Left lung (tissue), 4 donors: ENCODE measurements at regions not wholly inside any gene's neighbourhood (a gene's known extent, or its start where the extent isn't known, plus 50 kb on each side); places are given as distances from the start of the nearest gene placed in this dataset.

ENCODE experiments used
- ATAC-seq: fragments of 200-7000 bp; cut with Tn5 transposase; one replicate; pipeline ENCODE4 v1.9.1; 2020; ENCODE audit warnings: moderate library complexity
- DNase-seq, 4 donors: peaks; one replicate each; pipeline ENCODE4 v3.0.0-alpha.2; 2013 to 2020
- H3K27ac ChIP-seq, 2 donors: fragments of 200-600 bp; sonication (generic) in 1 of 2; one replicate each; pipeline versions ENCODE4 v1.5.0 to v1.8.0; 2020 to 2021
- H3K27me3 ChIP-seq, 2 donors: fragments of 200-600 bp; sonication (generic) in 1 of 2; one replicate each; pipeline versions ENCODE4 v1.5.0 to v1.8.0; 2020 to 2021
- H3K36me3 ChIP-seq, 2 donors: fragments of 200-600 bp; sonication (generic) in 1 of 2; one replicate each; pipeline versions ENCODE4 v1.5.0 to v1.8.0; 2020 to 2021
- H3K4me1 ChIP-seq, 2 donors: fragments of 200-600 bp; one replicate each; pipeline ENCODE4 v1.8.0; 2021
- H3K4me3 ChIP-seq, 2 donors: fragments of 200-600 bp; sonication (generic) in 1 of 2; one replicate each; pipeline versions ENCODE4 v1.5.0 to v1.8.0; 2020 to 2021; ENCODE audit warnings: mild to moderate bottlenecking in 1 of 2
- H3K9me3 ChIP-seq, 2 donors: fragments of 200-600 bp; sonication (generic) in 1 of 2; one replicate each; pipeline versions ENCODE4 v1.5.0 to v1.8.0; 2020 to 2021
- intact Hi-C, 2 donors: fragments of 100-400 bp; cut with DNase I; formaldehyde crosslinking; loops; one replicate each; pipeline versions ENCODE4 v1.11.2 to v1.14.2; 2022
- TF ChIP-seq, protein P1 (sequence below), 2 donors: fragments of 200-600 bp; sonication (generic) in 1 of 2; IDR thresholded peaks; one replicate each; pipeline versions ENCODE4 v1.5.0 to v1.8.0; 2021; ENCODE audit warnings: antibody characterized with exemption in 2 of 2
- donor health status: DM: no; HTN: yes; CAD: no.
- donor health status: DM: no; HTN: no; CAD: no.

DNA sequence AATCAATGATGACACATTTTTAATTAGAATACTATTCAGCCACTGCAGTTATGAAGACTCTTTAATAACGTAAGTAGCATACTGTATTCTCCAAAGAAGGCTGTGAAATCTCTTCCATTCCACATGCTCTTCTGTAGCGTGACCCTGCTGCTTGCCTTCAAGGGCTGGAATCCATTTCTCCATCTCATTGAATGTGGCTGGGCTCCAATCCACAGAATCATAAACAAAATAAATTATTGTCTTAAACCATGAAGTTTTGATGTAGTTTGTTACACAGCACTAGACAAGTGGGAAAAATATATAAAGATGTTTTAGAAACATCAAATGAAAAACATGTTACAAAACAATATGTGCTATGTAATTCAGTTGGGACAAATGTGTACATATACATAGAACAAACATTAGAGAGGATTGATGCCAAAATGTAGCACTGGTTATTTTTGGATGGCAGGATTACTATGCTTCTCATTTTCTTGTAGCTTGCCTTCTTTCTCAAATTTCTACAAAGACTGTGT lies 410.8 kb upstream of the PODXL start:
- no peak overlapping the region for H3K4me3 ChIP-seq
- H3K27me3 ChIP-seq: no peaks in the 10 kb centered on the region
- no peaks in the 10 kb centered on the region for H3K36me3 ChIP-seq
- no peak overlapping the region for H3K27ac ChIP-seq
- TF ChIP-seq, protein P1, sequence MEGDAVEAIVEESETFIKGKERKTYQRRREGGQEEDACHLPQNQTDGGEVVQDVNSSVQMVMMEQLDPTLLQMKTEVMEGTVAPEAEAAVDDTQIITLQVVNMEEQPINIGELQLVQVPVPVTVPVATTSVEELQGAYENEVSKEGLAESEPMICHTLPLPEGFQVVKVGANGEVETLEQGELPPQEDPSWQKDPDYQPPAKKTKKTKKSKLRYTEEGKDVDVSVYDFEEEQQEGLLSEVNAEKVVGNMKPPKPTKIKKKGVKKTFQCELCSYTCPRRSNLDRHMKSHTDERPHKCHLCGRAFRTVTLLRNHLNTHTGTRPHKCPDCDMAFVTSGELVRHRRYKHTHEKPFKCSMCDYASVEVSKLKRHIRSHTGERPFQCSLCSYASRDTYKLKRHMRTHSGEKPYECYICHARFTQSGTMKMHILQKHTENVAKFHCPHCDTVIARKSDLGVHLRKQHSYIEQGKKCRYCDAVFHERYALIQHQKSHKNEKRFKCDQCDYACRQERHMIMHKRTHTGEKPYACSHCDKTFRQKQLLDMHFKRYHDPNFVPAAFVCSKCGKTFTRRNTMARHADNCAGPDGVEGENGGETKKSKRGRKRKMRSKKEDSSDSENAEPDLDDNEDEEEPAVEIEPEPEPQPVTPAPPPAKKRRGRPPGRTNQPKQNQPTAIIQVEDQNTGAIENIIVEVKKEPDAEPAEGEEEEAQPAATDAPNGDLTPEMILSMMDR (IDR thresholded peaks at IDR 0.05): no peak
- ATAC-seq (no peak), DNase-seq (no peak)
- intact Hi-C loops: no loop called here
- no peaks in the 10 kb centered on the region for H3K4me1 ChIP-seq
- no peaks in the 10 kb centered on the region for H3K9me3 ChIP-seq

DNA sequence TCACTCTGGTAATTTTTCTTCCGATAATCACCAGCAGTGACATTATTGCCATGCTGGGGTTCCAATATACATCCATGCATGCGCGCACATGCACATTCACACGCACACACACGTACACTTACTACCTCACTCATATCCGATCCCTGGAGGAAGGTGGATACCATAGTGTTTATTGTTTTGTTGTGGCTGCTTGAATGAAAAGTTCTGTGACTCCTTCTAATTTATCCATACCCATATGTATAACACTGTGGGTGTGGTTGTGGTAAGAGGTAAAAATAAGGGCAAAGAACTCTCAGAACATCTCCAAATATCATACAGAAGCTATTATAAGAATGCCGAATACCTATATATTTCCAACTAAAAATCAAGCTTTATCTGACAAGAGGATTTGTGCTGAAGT lies 407.8 kb upstream of the PODXL start:
- Histone ChIP-seq H3K27me3 (no peaks in the 10 kb centered on the region), H3K4me3 (no peak overlapping the region), H3K27ac (no peak overlapping the region), H3K36me3 (no peaks in the 10 kb centered on the region), H3K4me1 (no peaks in the 10 kb centered on the region), H3K9me3 (no peaks in the 10 kb centered on the region)
- intact Hi-C loops: no loop called here
- no peak for ATAC-seq
- TF ChIP-seq, protein P1 (IDR thresholded peaks at IDR 0.05): no peak
- no peak for DNase-seq

DNA sequence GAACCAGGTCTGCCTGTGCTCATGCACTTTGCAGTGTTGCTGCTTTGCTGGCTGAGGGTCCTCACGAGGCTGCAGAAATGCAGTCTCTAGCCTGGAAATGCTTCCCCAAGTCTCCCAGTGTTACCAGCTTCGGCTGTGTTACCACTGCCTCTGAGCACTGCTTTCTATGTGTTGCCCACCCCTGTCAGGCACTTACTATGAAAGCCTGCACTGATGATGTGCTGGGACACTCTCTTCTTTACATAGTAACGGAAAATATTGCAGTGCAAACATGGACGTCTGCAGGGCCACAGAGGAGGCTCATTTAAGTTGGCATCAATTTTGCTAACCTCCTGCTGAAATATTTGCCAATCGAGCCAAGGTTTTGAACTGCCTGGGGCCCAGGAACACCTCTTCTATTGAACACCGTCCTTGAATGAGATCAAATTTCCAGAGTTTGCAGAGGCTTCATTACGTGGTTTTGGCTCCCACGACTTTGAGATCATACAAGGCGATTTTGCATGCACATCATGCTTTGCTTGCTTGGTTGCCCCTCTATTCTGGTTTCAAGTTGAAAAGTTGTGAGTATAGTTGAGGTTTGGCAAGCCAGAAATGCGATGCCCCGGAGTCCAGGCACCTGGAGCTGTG lies 404.7 kb upstream of the PODXL start:
- Histone ChIP-seq H3K27me3 (no peaks in the 10 kb centered on the region), H3K9me3 (no peaks in the 10 kb centered on the region), H3K4me1 (no peaks in the 10 kb centered on the region), H3K4me3 (no peak overlapping the region), H3K27ac (no peak overlapping the region), H3K36me3 (no peaks in the 10 kb centered on the region)
- DNase-seq: no peak
- intact Hi-C loops: no loop called here
- TF ChIP-seq, protein P1 (IDR thresholded peaks at IDR 0.05): no peak
- no peak for ATAC-seq

DNA sequence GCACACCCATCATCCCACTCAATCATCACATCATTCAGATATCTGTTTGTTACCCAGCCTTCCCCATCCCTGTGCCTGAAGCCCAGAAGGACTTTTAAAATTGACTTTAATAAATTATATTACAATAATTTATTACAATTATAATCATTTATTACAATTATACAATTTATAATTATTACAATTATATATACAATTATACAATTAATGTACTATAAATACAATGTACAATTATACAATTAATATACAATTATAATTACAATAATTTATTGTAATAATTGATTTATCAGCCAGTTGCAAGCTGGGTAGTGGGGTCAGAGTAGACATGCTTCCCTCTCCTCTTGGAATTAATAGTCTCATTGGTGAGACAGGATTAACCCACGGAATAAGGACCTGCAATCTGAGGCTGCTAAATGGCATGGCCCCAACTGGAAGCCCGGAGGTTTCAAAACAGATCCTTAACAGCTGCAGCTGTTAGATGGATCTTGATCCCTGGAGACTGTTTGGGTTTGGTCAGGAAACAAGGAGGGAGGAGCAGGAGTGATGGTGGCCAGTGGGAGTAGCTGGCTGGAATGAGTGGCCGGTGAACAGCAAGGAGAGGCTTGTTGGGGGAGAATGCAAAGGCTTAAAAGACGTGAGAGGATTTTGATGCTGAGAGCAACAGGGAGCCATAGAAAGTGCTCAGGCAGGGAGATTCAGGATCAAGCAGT lies 402.8 kb upstream of the PODXL start:
- Histone ChIP-seq H3K9me3 (no peaks in the 10 kb centered on the region), H3K27ac (no peak overlapping the region), H3K36me3 (no peaks in the 10 kb centered on the region), H3K27me3 (peaks cover 0 to 7% of the 10 kb centered on the region in 2 donors), H3K4me3 (no peak overlapping the region), H3K4me1 (no peaks in the 10 kb centered on the region)
- TF ChIP-seq, protein P1 (IDR thresholded peaks at IDR 0.05): no peak
- no peak for DNase-seq
- intact Hi-C loops: no loop called here
- no peak for ATAC-seq

DNA sequence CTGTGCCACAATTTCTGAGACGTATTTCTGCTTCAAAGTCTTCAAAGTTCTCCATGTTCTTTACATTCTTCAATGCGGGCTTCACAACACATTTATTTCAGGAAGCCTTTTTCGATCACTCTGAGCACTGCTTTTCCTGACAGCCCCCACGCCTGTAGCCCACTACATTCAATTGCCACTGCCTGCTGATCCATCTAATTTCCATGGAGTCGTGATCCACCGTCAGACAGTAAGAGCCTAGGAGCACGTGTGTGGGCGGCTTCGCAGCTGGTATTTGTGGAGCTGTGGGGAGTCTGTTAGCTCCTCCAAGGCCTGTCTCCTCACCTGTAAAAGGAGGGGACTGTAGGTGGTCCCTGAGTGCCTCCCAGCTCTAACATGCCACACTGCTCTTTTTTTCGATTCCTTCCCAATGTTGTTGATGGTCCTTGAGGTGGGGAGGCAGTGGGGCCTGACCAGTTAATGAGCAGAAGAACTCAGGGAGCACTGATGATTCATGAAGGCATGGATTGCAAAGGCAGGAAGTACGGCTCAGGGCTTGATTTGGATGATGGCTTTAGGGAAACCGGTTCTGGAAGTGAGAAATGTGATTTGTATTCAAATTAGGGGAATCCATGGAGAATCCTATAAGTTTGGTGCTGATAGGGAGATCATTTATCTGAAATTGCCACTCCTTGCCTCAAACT lies 401.1 kb upstream of the PODXL start:
- intact Hi-C loops: no loop called here
- H3K4me3 ChIP-seq: no peak overlapping the region
- TF ChIP-seq, protein P1 (IDR thresholded peaks at IDR 0.05): no peak
- no peaks in the 10 kb centered on the region for H3K36me3 ChIP-seq
- no peak for DNase-seq
- no peak for ATAC-seq
- H3K9me3 ChIP-seq: no peaks in the 10 kb centered on the region
- H3K27me3 ChIP-seq: peaks cover 0 to 7% of the 10 kb centered on the region in 2 donors
- no peaks in the 10 kb centered on the region for H3K4me1 ChIP-seq
- H3K27ac ChIP-seq: no peak overlapping the region
